MCF 10A (cell line): ENCODE measurements at regions not wholly inside any gene's neighbourhood (a gene's known extent, or its start where the extent isn't known, plus 50 kb on each side); places are given as distances from the start of the nearest gene placed in this dataset.
A peak's percentile ranks its signal among the peaks of the same experiment; 100 is the strongest.
"Not testable (repeated sequence)": the region's sequence is repeated elsewhere in the genome, so short reads cannot be mapped to it uniquely, and the experiment has no call there.

Experiments
- BruUV-seq: library from RNA; stranded (reverse); fragments of 400-500 nt; replicated peaks from 2 replicates; lab custom pipeline; 2021; lab: Mats Ljungman, UMichigan
- CTCF ChIA-PET: fragments of 300-600 bp; sonication (Branson Sonifier 250); formaldehyde crosslinking; extraction: SDS; loops from one replicate; lab custom pipeline; 2021; ENCODE audit warnings: antibody characterized with exemption, inconsistent platforms; lab: Yijun Ruan, JAX
- POLR2A ChIA-PET: fragments of 300-600, 350-650 bp; sonication (Branson Sonifier 250); formaldehyde crosslinking; extraction: SDS; loops from one replicate; lab custom pipeline; 2020; ENCODE audit warnings: antibody characterized with exemption, inconsistent platforms; lab: Yijun Ruan, JAX
- DNase-seq: peaks from one replicate; pipeline ENCODE4 v3.0.0-alpha.2; 2018; ENCODE audit not compliant: unreplicated experiment
- H3K27ac Mint-ChIP-seq: one replicate; pipeline ENCODE4 v1.8.0; 2022; ENCODE audit warnings: mild to moderate bottlenecking, low read depth, mixed read lengths; ENCODE audit not compliant: unreplicated experiment
- H3K27me3 Mint-ChIP-seq: one replicate; pipeline ENCODE4 v1.8.0; 2022; ENCODE audit warnings: mixed read lengths; ENCODE audit not compliant: insufficient read depth, unreplicated experiment
- H3K36me3 Mint-ChIP-seq: one replicate; pipeline ENCODE4 v1.8.0; 2022; ENCODE audit warnings: mild to moderate bottlenecking, moderate library complexity, mixed read lengths; ENCODE audit not compliant: insufficient read depth, unreplicated experiment
- H3K4me1 Mint-ChIP-seq: one replicate; pipeline ENCODE4 v1.8.0; 2022; ENCODE audit warnings: mixed read lengths; ENCODE audit not compliant: insufficient read depth, unreplicated experiment
- H3K4me3 Mint-ChIP-seq: one replicate; pipeline ENCODE4 v1.8.0; 2022; ENCODE audit warnings: mild to moderate bottlenecking, moderate library complexity, mixed read lengths; ENCODE audit not compliant: unreplicated experiment
- H3K9me3 Mint-ChIP-seq: one replicate; pipeline ENCODE4 v1.8.0; 2022; ENCODE audit warnings: mixed read lengths; ENCODE audit not compliant: unreplicated experiment
- intact Hi-C: fragments of 100-400 bp; cut with micrococcal nuclease; formaldehyde crosslinking; loops from 2 replicates; pipeline ENCODE4 v1.14.1; 2022
- TF ChIP-seq, protein P1 (sequence below): fragments of 200-600 bp; IDR thresholded peaks from one replicate; pipeline ENCODE4 v1.8.0; 2022; ENCODE audit warnings: antibody characterized with exemption, mild to moderate bottlenecking; ENCODE audit not compliant: unreplicated experiment

DNA sequence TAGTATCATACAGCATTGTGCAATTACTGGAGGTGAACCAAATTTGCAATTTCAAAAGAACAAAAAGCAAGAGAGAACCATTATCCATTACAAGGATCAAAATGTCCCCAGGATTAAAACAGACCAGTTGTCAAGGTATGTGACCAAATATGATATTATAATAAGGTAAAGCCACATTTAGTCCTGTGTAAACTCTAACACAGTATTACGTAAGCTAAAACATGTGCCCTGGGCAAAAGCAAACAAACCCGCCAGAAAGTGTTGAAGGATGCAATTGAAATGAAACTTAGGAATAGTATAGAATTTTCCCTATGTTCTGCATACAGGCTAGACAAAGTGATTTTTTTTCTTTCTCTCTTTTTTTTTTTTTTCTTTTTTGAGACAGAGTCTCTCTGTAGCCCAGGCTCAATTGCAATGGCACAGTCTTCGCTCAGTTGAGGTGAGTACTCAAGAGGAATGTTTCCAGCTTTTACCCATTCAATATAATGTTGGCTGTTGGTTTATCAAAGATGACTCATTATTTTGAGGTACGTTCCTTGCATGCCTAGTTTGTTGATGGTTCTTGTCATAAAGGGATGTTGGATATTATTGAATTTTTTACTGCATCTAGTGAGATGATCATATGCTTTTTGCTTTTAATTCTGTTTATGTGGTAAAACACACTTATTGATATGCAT is 137.1 kb upstream of the FOXG1 start:
- Mint-ChIP-seq H3K36me3 (no peaks in the 10 kb centered on the region), H3K27ac (peak overlapping the region; percentile 49), H3K4me1 (peaks cover 16% of the 10 kb centered on the region), H3K9me3 (peaks cover 8% of the 10 kb centered on the region), H3K27me3 (no peaks in the 10 kb centered on the region), H3K4me3 (peak overlapping the region; percentile 47)
- ChIA-PET CTCF (interaction anchor here (0.6 to 0.7 kb wide), 2 partner anchors 530 to 1009 kb away, joined by 3 to 4 read pairs; no protein-coding TSS in a partner anchor), POLR2A (no interaction called here)
- intact Hi-C loops, result no loop called here
- BruUV-seq, result no TSS peak
- DNase-seq, result peak; percentile 53
- TF ChIP-seq, protein P1, sequence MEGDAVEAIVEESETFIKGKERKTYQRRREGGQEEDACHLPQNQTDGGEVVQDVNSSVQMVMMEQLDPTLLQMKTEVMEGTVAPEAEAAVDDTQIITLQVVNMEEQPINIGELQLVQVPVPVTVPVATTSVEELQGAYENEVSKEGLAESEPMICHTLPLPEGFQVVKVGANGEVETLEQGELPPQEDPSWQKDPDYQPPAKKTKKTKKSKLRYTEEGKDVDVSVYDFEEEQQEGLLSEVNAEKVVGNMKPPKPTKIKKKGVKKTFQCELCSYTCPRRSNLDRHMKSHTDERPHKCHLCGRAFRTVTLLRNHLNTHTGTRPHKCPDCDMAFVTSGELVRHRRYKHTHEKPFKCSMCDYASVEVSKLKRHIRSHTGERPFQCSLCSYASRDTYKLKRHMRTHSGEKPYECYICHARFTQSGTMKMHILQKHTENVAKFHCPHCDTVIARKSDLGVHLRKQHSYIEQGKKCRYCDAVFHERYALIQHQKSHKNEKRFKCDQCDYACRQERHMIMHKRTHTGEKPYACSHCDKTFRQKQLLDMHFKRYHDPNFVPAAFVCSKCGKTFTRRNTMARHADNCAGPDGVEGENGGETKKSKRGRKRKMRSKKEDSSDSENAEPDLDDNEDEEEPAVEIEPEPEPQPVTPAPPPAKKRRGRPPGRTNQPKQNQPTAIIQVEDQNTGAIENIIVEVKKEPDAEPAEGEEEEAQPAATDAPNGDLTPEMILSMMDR, result no peak

DNA sequence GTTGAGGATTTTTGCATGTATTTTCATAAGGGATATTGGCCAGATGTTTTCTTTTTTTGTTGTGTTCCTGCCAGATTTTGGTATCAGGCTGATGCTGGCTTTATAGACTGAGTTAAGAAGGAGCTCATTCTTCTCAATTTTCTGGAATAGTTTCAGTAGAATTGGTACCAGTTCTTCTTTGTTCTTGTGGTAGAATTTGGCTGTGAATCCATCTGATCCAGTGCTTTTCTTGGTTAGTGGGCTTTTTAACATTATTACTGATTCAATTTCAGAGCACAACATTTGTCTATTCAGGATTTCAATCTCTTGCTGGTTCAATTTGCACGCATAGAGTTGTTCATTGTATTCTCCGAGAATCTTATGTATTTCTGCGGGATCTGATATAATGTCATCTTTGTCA is 136.5 kb upstream of the FOXG1 start:
- POLR2A ChIA-PET, result no interaction called here
- no peak for DNase-seq
- Mint-ChIP-seq H3K27ac (peak overlapping the region; percentile 49), H3K4me3 (no peak overlapping the region), H3K36me3 (no peaks in the 10 kb centered on the region), H3K4me1 (peaks cover 16% of the 10 kb centered on the region), H3K9me3 (peaks cover 8% of the 10 kb centered on the region), H3K27me3 (no peaks in the 10 kb centered on the region)
- intact Hi-C loops, result no loop called here
- CTCF ChIA-PET, result interaction anchor here (0.6 to 0.7 kb wide), 5 partner anchors 531 to 1016 kb away, joined by 3 to 5 read pairs (median 3); no protein-coding TSS in a partner anchor
- TF ChIP-seq, protein P1, result no peak
- BruUV-seq, result no TSS peak

DNA sequence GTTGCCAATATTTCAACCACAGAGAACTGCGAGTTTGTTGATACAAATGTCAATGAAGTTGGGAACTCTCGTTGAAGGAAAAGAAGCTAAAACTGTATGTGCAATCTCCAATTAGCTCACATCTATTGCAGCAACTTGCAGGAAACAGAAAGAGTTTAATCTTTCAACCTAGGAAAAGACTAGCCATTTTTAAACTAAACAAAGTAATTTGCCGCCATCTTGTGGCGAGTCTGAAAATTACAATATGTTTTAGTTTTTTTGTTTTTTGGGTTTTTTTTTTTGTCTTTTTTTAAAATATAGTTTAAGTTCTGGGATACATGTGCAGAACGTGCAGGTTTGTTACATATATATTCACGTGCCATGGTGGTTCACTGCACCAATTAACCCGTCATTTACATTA is 131.2 kb upstream of the FOXG1 start:
- Mint-ChIP-seq H3K4me3 (no peak overlapping the region), H3K27ac (no peak overlapping the region), H3K9me3 (peaks cover 12% of the 10 kb centered on the region), H3K36me3 (no peaks in the 10 kb centered on the region), H3K27me3 (no peaks in the 10 kb centered on the region), H3K4me1 (peaks cover under 1% of the 10 kb centered on the region)
- TF ChIP-seq, protein P1, result peak; percentile 48
- peak; percentile 61 for DNase-seq
- intact Hi-C loops, result no loop called here
- CTCF ChIA-PET, result interaction anchor here (0.5 to 1.0 kb wide), 16 partner anchors 9 to 1922 kb away, joined by 3 to 7 read pairs (median 4); no protein-coding TSS in a partner anchor
- BruUV-seq, result no TSS peak
- POLR2A ChIA-PET, result no interaction called here

DNA sequence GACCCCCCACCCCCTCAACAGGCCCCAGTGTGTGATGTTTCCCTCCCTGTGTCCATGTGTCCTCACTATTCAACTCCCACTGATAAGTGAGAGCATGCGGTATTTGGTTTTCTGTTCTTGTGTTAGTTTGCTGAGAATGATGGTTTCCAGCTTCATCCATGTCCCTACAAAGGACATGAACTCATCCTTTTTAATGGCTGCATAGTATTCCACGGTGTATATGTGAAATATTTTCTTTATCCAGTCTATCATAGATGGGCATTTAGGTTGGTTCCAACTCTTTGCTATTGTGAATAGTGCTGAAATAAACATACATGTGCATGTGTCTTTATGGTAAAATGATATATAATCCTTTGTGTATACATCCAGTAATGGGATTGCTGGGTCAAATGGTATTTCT is 130.8 kb upstream of the FOXG1 start:
- H3K9me3 Mint-ChIP-seq, result peaks cover 15% of the 10 kb centered on the region
- BruUV-seq, H3K27me3 Mint-ChIP-seq, DNase-seq, H3K4me3 Mint-ChIP-seq, POLR2A ChIA-PET, H3K36me3 Mint-ChIP-seq, H3K4me1 Mint-ChIP-seq, intact Hi-C loops, H3K27ac Mint-ChIP-seq: not testable (repeated sequence)
- CTCF ChIA-PET, result interaction anchor here (0.7 to 1.0 kb wide), 3 partner anchors 17 to 28 kb away, joined by 3 to 7 read pairs (median 3); no protein-coding TSS in a partner anchor

DNA sequence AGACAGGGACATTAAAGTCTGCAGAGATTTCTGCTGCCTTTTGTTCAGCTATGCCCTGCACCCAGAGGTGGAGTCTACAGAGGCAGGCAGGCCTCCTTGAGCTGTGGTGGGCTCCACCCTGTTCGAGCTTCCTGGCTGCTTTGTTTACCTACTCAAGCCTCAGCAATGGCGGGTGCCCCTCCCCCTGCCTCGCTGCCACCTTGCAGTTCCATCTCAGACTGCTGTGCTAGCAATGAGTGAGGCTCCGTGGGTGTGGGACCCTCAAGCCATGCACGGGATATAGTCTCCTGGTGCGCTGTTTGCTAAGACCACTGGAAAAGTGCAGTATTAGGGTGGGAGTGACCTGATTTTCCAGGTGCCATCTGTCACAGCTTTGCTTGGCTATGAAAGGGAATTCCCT is 125.4 kb upstream of the FOXG1 start:
- H3K27ac Mint-ChIP-seq, H3K4me3 Mint-ChIP-seq, CTCF ChIA-PET, DNase-seq, BruUV-seq, H3K4me1 Mint-ChIP-seq, intact Hi-C loops, H3K36me3 Mint-ChIP-seq, POLR2A ChIA-PET, H3K27me3 Mint-ChIP-seq: not testable (repeated sequence)
- peaks cover 16% of the 10 kb centered on the region for H3K9me3 Mint-ChIP-seq
